Endodermal cell (in vitro differentiated cells): ENCODE measurements at regions not wholly inside any gene's neighbourhood (a gene's known extent, or its start where the extent isn't known, plus 50 kb on each side); places are given as distances from the start of the nearest gene placed in this dataset.

Source experiments
- DNase-seq: peaks from one replicate; pipeline ENCODE4 v3.0.0-alpha.2; 2017
- H3K27ac ChIP-seq: 2 replicates; pipeline ENCODE4 v1.5.1; 2013; ENCODE audit warnings: mild to moderate bottlenecking, low read depth, low read length, moderate library complexity
- H3K27me3 ChIP-seq: 2 replicates; pipeline ENCODE4 v1.6.1; 2013; ENCODE audit warnings: mild to moderate bottlenecking, low read length, moderate library complexity; ENCODE audit not compliant: insufficient read depth, control insufficient read depth, poor library complexity, severe bottlenecking
- H3K36me3 ChIP-seq: 2 replicates; pipeline ENCODE4 v1.7.0; 2013; ENCODE audit warnings: mild to moderate bottlenecking, low read length, moderate library complexity; ENCODE audit not compliant: control insufficient read depth, insufficient read depth
- H3K4me1 ChIP-seq: one replicate; pipeline ENCODE4 v1.7.0; 2013; ENCODE audit warnings: low read length; ENCODE audit not compliant: control insufficient read depth, insufficient read depth
- H3K4me3 ChIP-seq: 2 replicates; pipeline ENCODE4 v1.5.1; 2013; ENCODE audit warnings: mild to moderate bottlenecking, low read length, moderate library complexity
- H3K9ac ChIP-seq: 2 replicates; pipeline ENCODE4 v1.6.1; 2013; ENCODE audit warnings: mild to moderate bottlenecking, low read length, moderate library complexity; ENCODE audit not compliant: poor library complexity, severe bottlenecking; ENCODE audit errors: extremely low read depth
- H3K9me3 ChIP-seq: 2 replicates; pipeline ENCODE4 v1.6.1; 2013; ENCODE audit warnings: mild to moderate bottlenecking, low read length, moderate library complexity; ENCODE audit not compliant: control insufficient read depth
- H3K27ac Mint-ChIP-seq: 2 replicates; pipeline ENCODE4 v1.8.0; 2020; ENCODE audit warnings: mixed read lengths
- H3K27me3 Mint-ChIP-seq: 2 replicates; pipeline ENCODE4 v1.8.0; 2021; ENCODE audit warnings: mild to moderate bottlenecking, mixed read lengths; ENCODE audit not compliant: insufficient read depth
- H3K36me3 Mint-ChIP-seq: 2 replicates; pipeline ENCODE4 v1.8.0; 2020; ENCODE audit warnings: low read depth, mixed read lengths
- H3K4me1 Mint-ChIP-seq: 2 replicates; pipeline ENCODE4 v1.8.0; 2020; ENCODE audit warnings: mixed read lengths
- H3K4me3 Mint-ChIP-seq: 2 replicates; pipeline ENCODE4 v1.8.0; 2020; ENCODE audit warnings: mild to moderate bottlenecking, moderate library complexity, mixed read lengths
- H3K9me3 Mint-ChIP-seq: 2 replicates; pipeline ENCODE4 v1.8.0; 2020; ENCODE audit warnings: mild to moderate bottlenecking, mixed read lengths
- WGBS, 2 experiments: methylation state at CpG; one replicate each; pipeline versions ENCODE4 v1.1.5 to v1.1.7; 2013; ENCODE audit warnings: missing lambda C conversion rate in 2 of 2, mixed read lengths in 1 of 2; ENCODE audit not compliant: insufficient coverage in 1 of 2, insufficient read length in 1 of 2; 5-methylcytosine and 5-hydroxymethylcytosine counted together
- TF ChIP-seq, protein P1 (sequence below): fragments of 200-600 bp; sonication (generic); conservative IDR thresholded peaks from 2 replicates; pipeline ENCODE4 v1.5.0; 2021; ENCODE audit warnings: antibody characterized with exemption, mild to moderate bottlenecking

DNA sequence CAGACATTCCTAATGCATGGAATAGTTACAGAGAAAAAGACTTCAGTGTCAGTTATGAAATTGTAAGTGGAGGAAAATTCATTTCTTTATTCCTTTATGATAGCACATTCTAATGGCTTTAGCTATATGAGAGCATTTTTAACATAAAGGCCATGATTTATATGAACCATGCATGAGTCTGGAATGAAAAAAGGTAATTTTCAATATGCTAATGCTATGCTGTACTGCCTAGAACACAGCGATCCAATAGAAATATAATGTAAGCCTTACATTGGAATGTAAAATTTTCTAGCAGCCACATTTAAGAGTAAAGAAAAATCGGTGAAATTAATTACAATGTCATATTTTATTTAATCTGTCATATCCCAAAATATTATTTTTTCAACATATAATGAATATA lies 932.0 kb downstream of the C4orf33 start:
- Histone ChIP-seq H3K36me3 (no peaks in the 10 kb centered on the region), H3K4me1 (peaks cover 11% of the 10 kb centered on the region), H3K9me3 (no peaks in the 10 kb centered on the region), H3K27ac (no peak overlapping the region), H3K27me3 (no peaks in the 10 kb centered on the region), H3K9ac (no peak overlapping the region), H3K4me3 (no peak overlapping the region)
- DNase-seq: no peak
- Mint-ChIP-seq H3K27me3 (no peaks in the 10 kb centered on the region), H3K9me3 (no peaks in the 10 kb centered on the region), H3K4me3 (no peak overlapping the region), H3K4me1 (peaks cover 65% of the 10 kb centered on the region), H3K27ac (no peak overlapping the region), H3K36me3 (no peaks in the 10 kb centered on the region)
- 88% methylated on average over 1 of the region's 2 CpGs; no CpG with 5 or more reads in 1 of the 2 experiments for WGBS, 2 experiments
- TF ChIP-seq, protein P1, sequence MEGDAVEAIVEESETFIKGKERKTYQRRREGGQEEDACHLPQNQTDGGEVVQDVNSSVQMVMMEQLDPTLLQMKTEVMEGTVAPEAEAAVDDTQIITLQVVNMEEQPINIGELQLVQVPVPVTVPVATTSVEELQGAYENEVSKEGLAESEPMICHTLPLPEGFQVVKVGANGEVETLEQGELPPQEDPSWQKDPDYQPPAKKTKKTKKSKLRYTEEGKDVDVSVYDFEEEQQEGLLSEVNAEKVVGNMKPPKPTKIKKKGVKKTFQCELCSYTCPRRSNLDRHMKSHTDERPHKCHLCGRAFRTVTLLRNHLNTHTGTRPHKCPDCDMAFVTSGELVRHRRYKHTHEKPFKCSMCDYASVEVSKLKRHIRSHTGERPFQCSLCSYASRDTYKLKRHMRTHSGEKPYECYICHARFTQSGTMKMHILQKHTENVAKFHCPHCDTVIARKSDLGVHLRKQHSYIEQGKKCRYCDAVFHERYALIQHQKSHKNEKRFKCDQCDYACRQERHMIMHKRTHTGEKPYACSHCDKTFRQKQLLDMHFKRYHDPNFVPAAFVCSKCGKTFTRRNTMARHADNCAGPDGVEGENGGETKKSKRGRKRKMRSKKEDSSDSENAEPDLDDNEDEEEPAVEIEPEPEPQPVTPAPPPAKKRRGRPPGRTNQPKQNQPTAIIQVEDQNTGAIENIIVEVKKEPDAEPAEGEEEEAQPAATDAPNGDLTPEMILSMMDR: no peak

DNA sequence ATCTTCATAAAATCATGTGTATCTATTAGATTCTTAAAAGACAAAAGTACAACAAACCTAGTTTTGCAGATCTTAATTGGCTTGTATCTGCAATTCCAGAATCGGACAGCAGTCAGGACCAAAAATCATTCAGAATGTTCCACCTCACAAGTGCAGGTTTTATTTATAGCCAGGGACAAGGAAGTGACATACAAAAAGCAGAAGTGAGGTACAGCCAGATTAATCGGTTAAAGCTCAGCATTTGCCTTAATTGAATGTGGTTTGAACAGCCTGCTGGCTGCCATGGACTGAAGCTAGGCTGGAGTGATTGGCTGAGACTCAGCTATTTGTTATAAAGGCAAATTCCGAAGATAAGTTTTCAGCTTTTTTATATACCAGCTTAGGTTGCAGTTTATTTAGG lies 932.6 kb downstream of the C4orf33 start:
- Mint-ChIP-seq H3K4me3 (no peak overlapping the region), H3K27ac (no peak overlapping the region), H3K4me1 (peaks cover 66% of the 10 kb centered on the region), H3K27me3 (no peaks in the 10 kb centered on the region), H3K36me3 (peaks cover 4% of the 10 kb centered on the region), H3K9me3 (no peaks in the 10 kb centered on the region)
- Histone ChIP-seq H3K9me3 (no peaks in the 10 kb centered on the region), H3K4me3 (no peak overlapping the region), H3K27me3 (no peaks in the 10 kb centered on the region), H3K27ac (no peak overlapping the region), H3K4me1 (peaks cover 16% of the 10 kb centered on the region), H3K36me3 (no peaks in the 10 kb centered on the region), H3K9ac (no peak overlapping the region)
- TF ChIP-seq, protein P1: peak; percentile 21
- WGBS, 2 experiments: 61 to 67% methylated on average over 3 of the region's 3 CpGs
- peak; percentile 57 for DNase-seq

DNA sequence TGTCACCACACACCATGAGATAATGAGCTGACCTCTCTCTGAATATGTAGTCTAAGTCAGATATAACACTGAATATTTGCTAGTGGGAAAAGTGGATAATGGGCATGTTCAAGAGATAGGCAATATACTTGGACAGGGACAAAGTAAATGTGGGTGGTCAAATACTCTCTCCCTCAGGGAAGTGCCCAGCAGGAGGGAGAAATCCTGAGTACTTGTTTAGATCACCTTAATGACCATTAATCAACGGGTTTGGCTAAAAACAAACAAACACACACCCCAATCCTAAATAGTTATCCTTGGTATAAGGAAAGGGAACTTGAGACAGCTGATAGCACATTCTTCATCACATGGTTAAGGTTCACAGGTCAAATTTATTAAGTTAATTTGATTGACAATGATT lies 933.5 kb downstream of the C4orf33 start:
- Mint-ChIP-seq H3K4me3 (no peak overlapping the region), H3K9me3 (no peaks in the 10 kb centered on the region), H3K4me1 (peaks cover 59% of the 10 kb centered on the region), H3K36me3 (peaks cover 5% of the 10 kb centered on the region), H3K27me3 (no peaks in the 10 kb centered on the region), H3K27ac (peak overlapping the region; percentile 90)
- no peaks in the 10 kb centered on the region for H3K27me3 ChIP-seq
- H3K4me3 ChIP-seq: no peak overlapping the region
- H3K9me3 ChIP-seq: no peaks in the 10 kb centered on the region
- WGBS, 2 experiments: no CpG with 5 or more reads among the region's 1 CpG
- H3K36me3 ChIP-seq: no peaks in the 10 kb centered on the region
- peak; percentile 70 for DNase-seq
- H3K27ac ChIP-seq: no peak overlapping the region
- TF ChIP-seq, protein P1: no peak
- peaks cover 16% of the 10 kb centered on the region for H3K4me1 ChIP-seq
- H3K9ac ChIP-seq: no peak overlapping the region
